HCT116 (cell line): ENCODE measurements at regions not wholly inside any gene's neighbourhood (a gene's known extent, or its start where the extent isn't known, plus 50 kb on each side); places are given as distances from the start of the nearest gene placed in this dataset.
"Not testable (repeated sequence)": the region's sequence is repeated elsewhere in the genome, so short reads cannot be mapped to it uniquely, and the experiment has no call there.

Experiments used
- ATAC-seq: fragments of 200-7000 bp; cut with Tn5 transposase; 2 replicates; pipeline ENCODE4 v1.9.1; 2020; ENCODE audit warnings: mild to moderate bottlenecking, moderate library complexity
- BruUV-seq: library from RNA; stranded (reverse); fragments of 400-500 nt; replicated peaks from 2 replicates; lab custom pipeline; 2021; lab: Mats Ljungman, UMichigan
- CTCF ChIA-PET: fragments of 300-600 bp; sonication (Branson Sonifier 250); formaldehyde crosslinking; loops from one replicate; lab custom pipeline; 2021; ENCODE audit warnings: antibody characterized with exemption; lab: Charles Lee
- POLR2A ChIA-PET: fragments of 300-600, 350-600 bp; sonication (Branson Sonifier 250); formaldehyde crosslinking; loops from one replicate; lab custom pipeline; 2021; ENCODE audit warnings: antibody characterized with exemption; lab: Charles Lee
- RAD21 ChIA-PET, 2 experiments: fragments of 300-600 bp; sonication (Branson Sonifier 250); formaldehyde crosslinking; loops; one replicate each; lab custom pipeline; 2023; ENCODE audit warnings: low total read pairs in 2 of 2; ENCODE audit not compliant: uncharacterized antibody in 2 of 2, unreplicated experiment in 2 of 2, low non-redundant PET in 1 of 2; lab: Charles Lee
- DNase-seq: peaks from one replicate; pipeline ENCODE4 v3.0.0-alpha.2; 2010; ENCODE audit warnings: low read depth, low spot score
- H2AFZ ChIP-seq: fragments of 200-600 bp; shearing (Covaris generic), sonication (generic); 2 replicates; pipeline ENCODE4 v1.6.1; 2017; ENCODE audit warnings: low read depth, mixed run types, mixed read lengths, antibody characterized with exemption, low read length; ENCODE audit not compliant: poor library complexity, severe bottlenecking
- H3K27ac ChIP-seq: 2 replicates; pipeline ENCODE4 v1.5.1; 2012; ENCODE audit warnings: low read depth, low read length
- H3K27me3 ChIP-seq: fragments of 200-600 bp; sonication (generic); 2 replicates; pipeline ENCODE4 v1.6.1; 2016; ENCODE audit warnings: mixed run types, low read length, mixed read lengths; ENCODE audit not compliant: insufficient read depth
- H3K36me3 ChIP-seq, 2 experiments: fragments of 200-500 bp in 1 of 2; fragments of 200-600 bp in 1 of 2; sonication (Bioruptor generic) in 1 of 2; sonication (generic) in 1 of 2; 2 replicates each; pipeline versions ENCODE4 v1.5.1 to v1.6.1; 2014 to 2016; ENCODE audit warnings: low read length in 2 of 2, inconsistent platforms in 1 of 2, mixed read lengths in 1 of 2, mixed run types in 1 of 2; ENCODE audit not compliant: insufficient read depth in 2 of 2, control insufficient read depth in 1 of 2
- H3K4me1 ChIP-seq, 2 experiments: fragments of 200-600 bp in 1 of 2; sonication (generic) in 1 of 2; 2 replicates each; pipeline versions ENCODE4 v1.5.1 to v1.6.1; 2012 to 2017; ENCODE audit warnings: low read length in 2 of 2, inconsistent platforms in 1 of 2, mild to moderate bottlenecking in 1 of 2, mixed read lengths in 1 of 2, mixed run types in 1 of 2, moderate library complexity in 1 of 2; ENCODE audit not compliant: insufficient read depth in 2 of 2, control insufficient read depth in 1 of 2
- H3K4me2 ChIP-seq: fragments of 200-600 bp; sonication (generic); 2 replicates; pipeline ENCODE4 v1.6.1; 2017; ENCODE audit warnings: mixed run types, low read length, mixed read lengths
- H3K4me3 ChIP-seq, 2 experiments: fragments of 200-600 bp in 1 of 2; sonication (generic) in 1 of 2; replicated peaks in 1 of 2; 2 replicates each; pipeline ENCODE4 v1.5.1; 2011 to 2016; ENCODE audit warnings: low read length in 2 of 2, control low read depth in 1 of 2, low read depth in 1 of 2, mild to moderate bottlenecking in 1 of 2, mixed read lengths in 1 of 2, mixed run types in 1 of 2
- H3K79me2 ChIP-seq: fragments of 200-600 bp; sonication (generic); 2 replicates; pipeline ENCODE4 v1.6.1; 2017; ENCODE audit warnings: mild to moderate bottlenecking, mixed run types, low read length, moderate library complexity, mixed read lengths; ENCODE audit not compliant: insufficient read depth
- H3K9ac ChIP-seq: fragments of 200-600 bp; sonication (generic); 2 replicates; pipeline ENCODE4 v1.6.1; 2016; ENCODE audit warnings: low read length, mixed read lengths
- H3K9me2 ChIP-seq: fragments of 200-600 bp; sonication (generic), shearing (Covaris generic); 2 replicates; pipeline ENCODE4 v1.6.1; 2017; ENCODE audit warnings: mixed run types, mild to moderate bottlenecking, moderate library complexity; ENCODE audit not compliant: insufficient read depth
- H3K9me3 ChIP-seq, 2 experiments: fragments of 200-500 bp in 1 of 2; fragments of 200-600 bp in 1 of 2; sonication (Bioruptor generic) in 1 of 2; sonication (generic) in 1 of 2; 2 replicates each; pipeline ENCODE4 v1.6.1; 2014 to 2017; ENCODE audit warnings: low read length in 2 of 2, mixed read lengths in 2 of 2, inconsistent platforms in 1 of 2, low read depth in 1 of 2, mild to moderate bottlenecking in 1 of 2, mixed run types in 1 of 2, moderate library complexity in 1 of 2; ENCODE audit not compliant: control insufficient read depth in 1 of 2, insufficient read depth in 1 of 2
- H4K20me1 ChIP-seq: fragments of 200-600 bp; sonication (generic), shearing (Covaris generic); 2 replicates; pipeline ENCODE4 v1.6.1; 2017; ENCODE audit warnings: mixed run types, mild to moderate bottlenecking, moderate library complexity; ENCODE audit not compliant: insufficient read depth
- CEBPB ChIP-seq: IDR thresholded peaks from 2 replicates; pipeline ENCODE4 v1.6.1; 2012; ENCODE audit warnings: low read depth
- EGR1 ChIP-seq: IDR thresholded peaks from 2 replicates; pipeline ENCODE4 v1.6.1; 2012; ENCODE audit warnings: low read depth
- EZH2 ChIP-seq: fragments of 200-600 bp; sonication (generic); IDR thresholded peaks from 2 replicates; pipeline ENCODE4 v1.6.1; 2017; ENCODE audit warnings: antibody characterized with exemption, mixed run types
- SIN3A ChIP-seq: IDR thresholded peaks from 2 replicates; pipeline ENCODE4 v1.6.1; 2012; ENCODE audit warnings: low read depth
- SRF ChIP-seq: IDR thresholded peaks from 2 replicates; pipeline ENCODE4 v1.6.1; 2012; ENCODE audit warnings: low read depth
- TCF7L2 ChIP-seq: IDR thresholded peaks from 2 replicates; pipeline ENCODE4 v1.7.0; 2011; ENCODE audit warnings: borderline replicate concordance, inconsistent platforms; ENCODE audit not compliant: insufficient read depth, insufficient read length; ENCODE audit errors: extremely low read depth
- intact Hi-C: fragments of 100-400 bp; cut with micrococcal nuclease; formaldehyde crosslinking; loops from 2 replicates; pipeline ENCODE4 v1.10.0; 2022

GRCh38 chr5:57429021-57429420, 53.6 kb downstream of the ACTBL2 start:
- intact Hi-C loops, H3K79me2 ChIP-seq, H2AFZ ChIP-seq, H3K4me2 ChIP-seq, POLR2A ChIA-PET, H4K20me1 ChIP-seq, H3K27ac ChIP-seq, BruUV-seq, H3K9me2 ChIP-seq, H3K4me1 ChIP-seq, H3K9me3 ChIP-seq, H3K4me3 ChIP-seq, ATAC-seq, DNase-seq, H3K9ac ChIP-seq, H3K36me3 ChIP-seq, H3K27me3 ChIP-seq, CTCF ChIA-PET, RAD21 ChIA-PET: not testable (repeated sequence)

DNA sequence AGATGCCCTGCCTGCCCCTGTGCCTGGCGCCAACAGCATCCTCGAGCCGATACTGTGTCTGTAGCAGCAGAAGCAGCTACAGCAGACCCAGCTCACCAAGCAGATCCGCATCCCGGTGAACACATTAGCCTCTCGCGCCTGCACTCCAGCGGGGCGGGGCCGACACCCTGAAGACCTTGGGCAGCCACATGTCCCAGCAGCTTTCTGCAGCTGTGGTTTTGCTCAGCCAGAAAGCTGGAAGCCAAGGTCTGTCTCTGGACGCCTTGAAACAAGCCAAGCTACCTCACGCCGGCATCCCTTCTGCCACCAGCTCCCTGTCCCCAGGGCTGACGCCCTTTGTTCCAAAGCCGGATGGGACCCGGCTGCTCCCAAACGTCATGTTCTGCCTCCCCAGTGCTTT, 59.6 kb downstream of the ACTBL2 start:
- H2AFZ ChIP-seq: no peak overlapping the region
- BruUV-seq: no TSS peak
- no peaks in the 10 kb centered on the region for H3K9me3 ChIP-seq
- no peaks in the 10 kb centered on the region for H4K20me1 ChIP-seq
- intact Hi-C loops: no loop called here
- no peak overlapping the region for H3K27ac ChIP-seq
- ATAC-seq: no peak
- H3K9me2 ChIP-seq: no peaks in the 10 kb centered on the region
- no peak overlapping the region for H3K4me3 ChIP-seq
- no peak for TF ChIP-seq CEBPB
- TF ChIP-seq SRF: no peak
- no peak for TF ChIP-seq EGR1
- no peak for TF ChIP-seq EZH2
- no peak for TF ChIP-seq SIN3A
- TF ChIP-seq TCF7L2: no peak
- POLR2A ChIA-PET: no interaction called here
- DNase-seq: no peak
- no peak overlapping the region for H3K9ac ChIP-seq
- H3K4me2 ChIP-seq: no peak overlapping the region
- H3K27me3 ChIP-seq: no peaks in the 10 kb centered on the region
- RAD21 ChIA-PET: no interaction called here
- no peaks in the 10 kb centered on the region for H3K79me2 ChIP-seq
- no peaks in the 10 kb centered on the region for H3K36me3 ChIP-seq
- CTCF ChIA-PET: no interaction called here
- no peaks in the 10 kb centered on the region for H3K4me1 ChIP-seq
